NCI-H526 (cell line): ENCODE measurements at regions not wholly inside any gene's neighbourhood (a gene's known extent, or its start where the extent isn't known, plus 50 kb on each side); places are given as distances from the start of the nearest gene placed in this dataset.

Experiments used
- DNase-seq, 2 experiments: peaks; one replicate each; lab custom pipeline; 2025; lab: John Stamatoyannopoulos, UW

DNA sequence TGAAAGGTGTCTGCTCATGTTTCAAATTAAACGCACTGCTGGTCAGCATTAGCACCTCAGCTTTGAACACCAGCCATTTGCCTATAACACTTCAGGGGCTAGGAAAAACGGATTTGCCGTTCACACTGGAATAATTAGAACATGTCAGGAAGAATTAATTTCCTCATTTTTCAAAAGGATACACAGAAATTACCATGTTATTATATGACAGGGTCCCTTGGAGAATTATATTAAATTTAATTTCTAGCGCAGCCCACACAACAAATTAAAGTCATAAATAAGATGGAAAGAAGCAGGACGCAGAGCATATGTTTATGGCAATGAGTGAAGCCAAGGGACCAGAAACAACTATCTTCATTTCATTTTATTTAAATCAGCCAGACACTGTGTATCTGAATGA is 83.8 kb upstream of the SOX6 start:
- peak in 1 of 2 experiments; percentile 29 for DNase-seq

- no peak for DNase-seq
Observed at GRCh38 chr11:16434036-16434435, 77.7 kb upstream of the SOX6 start.

DNA sequence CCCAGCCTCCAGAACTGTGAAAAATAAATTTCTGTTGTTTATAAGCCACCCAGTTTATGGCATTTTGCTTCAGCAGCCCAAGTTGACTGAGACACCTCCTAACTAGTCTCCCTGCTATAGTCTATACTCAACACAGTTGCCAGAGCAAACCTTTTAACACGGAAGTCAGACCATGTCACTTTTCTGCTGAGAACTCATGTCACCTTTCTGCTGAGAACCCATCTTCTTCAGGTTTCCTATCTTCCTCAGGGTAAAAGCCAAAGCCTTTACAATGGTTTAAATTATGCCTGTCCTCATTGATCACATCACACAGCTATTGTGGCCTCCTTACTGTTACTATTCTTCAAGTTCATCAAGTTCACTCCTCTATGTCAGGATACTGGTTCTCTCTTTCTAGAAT is 74.3 kb upstream of the SOX6 start:
- no peak for DNase-seq

DNA sequence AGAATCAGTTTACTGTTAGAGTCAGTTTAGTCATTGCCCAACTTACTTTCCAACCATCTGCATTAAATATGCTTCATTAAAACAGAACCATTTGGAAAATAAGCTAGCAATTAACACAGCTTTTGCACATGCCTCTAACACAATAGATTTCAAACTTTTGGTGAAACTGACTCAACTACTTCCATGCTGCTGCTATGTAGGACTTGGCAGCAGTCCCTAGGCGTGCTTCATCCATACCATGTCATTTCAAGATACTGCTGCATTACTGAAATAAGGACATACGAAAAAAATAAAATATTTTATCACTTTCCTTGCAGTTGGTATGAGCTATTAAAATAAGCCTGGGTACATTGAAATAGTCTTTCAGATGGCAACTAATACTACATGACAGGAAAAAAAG is 65.5 kb upstream of the SOX6 start:
- DNase-seq = no peak

DNA sequence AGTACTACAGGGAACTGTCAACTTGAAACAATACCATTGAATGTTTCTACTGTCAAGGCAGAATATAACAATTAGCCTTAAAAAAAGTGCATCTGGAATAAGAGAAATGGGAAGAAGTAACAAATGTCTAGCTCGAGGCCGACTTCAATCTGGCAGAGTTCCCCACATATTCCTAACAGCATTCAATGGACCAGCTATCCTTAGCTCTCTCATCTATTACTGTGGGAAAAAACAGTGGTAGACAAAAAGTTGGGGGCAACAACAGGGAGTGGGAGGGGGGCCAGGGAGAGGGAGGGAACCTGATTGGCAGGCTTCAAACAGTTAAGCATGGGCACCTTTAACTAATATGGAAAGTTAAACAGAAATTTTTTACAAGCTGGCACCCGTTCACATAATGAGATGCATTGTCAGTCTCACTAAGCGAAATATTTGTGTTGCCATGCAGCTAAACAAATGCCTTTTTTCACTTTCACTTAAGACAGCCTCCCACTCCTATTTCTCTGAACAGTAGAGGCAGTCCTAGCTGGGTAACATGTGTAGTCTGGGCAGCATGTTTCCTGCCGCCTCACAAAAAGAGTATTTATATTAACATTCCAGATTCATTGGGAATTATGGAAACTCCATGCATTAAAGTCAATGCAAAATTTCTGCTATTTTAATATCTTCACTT is 62.2 kb upstream of the SOX6 start:
- DNase-seq = peak; percentile 46 to 66

DNA sequence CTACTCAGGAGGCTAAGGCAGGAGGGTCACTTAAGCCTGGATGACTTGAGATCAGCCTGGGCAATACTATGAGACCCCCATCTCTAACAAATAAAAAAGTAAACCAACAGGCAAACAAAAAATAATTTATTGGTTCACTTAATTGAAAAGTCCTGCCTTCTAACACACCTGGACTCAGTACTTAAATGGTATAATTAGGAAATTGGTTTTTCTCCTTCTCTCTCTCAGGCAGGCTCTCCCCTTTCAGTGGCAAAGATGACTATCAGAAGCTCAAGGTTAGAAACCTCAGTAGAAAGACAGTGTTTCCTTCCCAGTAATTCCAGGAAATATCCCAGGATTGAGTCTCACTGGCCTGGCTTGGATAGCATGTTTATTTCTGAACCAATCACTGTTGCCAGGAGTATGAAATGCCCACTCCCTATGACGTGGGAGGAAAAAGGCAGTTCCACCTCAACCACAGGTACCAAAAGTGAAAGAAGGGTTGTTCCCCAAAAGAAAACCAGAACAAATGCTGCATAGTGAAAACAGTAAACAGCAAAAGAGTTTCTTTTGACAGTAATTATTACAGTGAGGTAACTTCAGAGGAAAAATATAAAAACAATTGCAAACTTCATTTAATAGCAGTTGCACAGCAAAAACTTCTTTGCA is 56.3 kb upstream of the SOX6 start:
- no peak for DNase-seq

- DNase-seq = no peak
Observed at GRCh38 chr11:16410479-16410878, 54.1 kb upstream of the SOX6 start.

DNA sequence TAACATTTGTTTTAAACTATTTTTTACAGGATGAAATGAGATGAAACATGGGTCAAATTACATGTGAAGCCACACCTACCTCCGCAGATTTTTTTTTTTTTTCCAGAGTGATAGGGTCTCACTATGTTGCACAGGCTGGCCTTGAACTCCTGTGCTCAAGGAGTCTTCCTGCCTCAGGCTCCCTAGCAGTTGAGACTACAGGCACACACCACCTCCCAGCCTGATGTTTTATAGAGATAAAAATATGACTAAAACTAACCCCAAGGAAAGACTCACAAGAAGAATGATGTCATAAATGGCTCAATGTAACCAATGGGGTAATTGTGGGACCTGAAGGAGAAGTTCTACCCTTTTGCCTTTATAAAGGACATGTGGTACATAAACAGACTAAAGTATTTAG is 52.3 kb upstream of the SOX6 start:
- DNase-seq = no peak

DNA sequence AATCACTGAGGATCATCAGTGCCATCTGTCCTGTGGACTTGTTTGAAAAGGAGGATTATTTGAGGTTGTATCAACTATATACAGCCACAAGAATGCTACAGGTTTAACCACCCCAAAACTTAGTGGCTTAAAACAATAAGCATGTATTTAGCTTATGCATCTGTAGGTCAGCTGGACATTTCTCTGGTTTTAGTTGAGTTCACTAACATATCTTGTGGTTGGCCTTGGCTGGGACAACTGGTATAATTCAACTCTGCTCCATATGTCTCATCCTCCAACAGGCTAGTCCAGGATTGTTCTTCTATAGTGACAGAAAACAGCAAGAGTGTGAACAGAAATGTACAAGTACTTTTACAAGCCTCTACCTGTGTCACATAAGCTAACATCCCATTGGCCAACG is 49.9 kb upstream of the SOX6 start:
- DNase-seq = no peak
